D721Med (cell line): ENCODE measurements at regions not wholly inside any gene's neighbourhood (a gene's known extent, or its start where the extent isn't known, plus 50 kb on each side); places are given as distances from the start of the nearest gene placed in this dataset.

Experiments
- DNase-seq: peaks from one replicate; pipeline ENCODE4 v3.0.0; 2011; ENCODE audit warnings: low spot score; ENCODE audit not compliant: insufficient read length
- FAIRE-seq: peaks from 2 replicates; lab custom pipeline; 2011; peaks lifted over from hg19 to GRCh38; lab: Jason Lieb, UNC
- TF ChIP-seq, protein P1 (sequence below): IDR thresholded peaks from 2 replicates; pipeline ENCODE4 v1.5.1; 2012; ENCODE audit warnings: mild to moderate bottlenecking, control low read depth; ENCODE audit not compliant: insufficient read depth; ENCODE audit errors: missing control alignments

DNA sequence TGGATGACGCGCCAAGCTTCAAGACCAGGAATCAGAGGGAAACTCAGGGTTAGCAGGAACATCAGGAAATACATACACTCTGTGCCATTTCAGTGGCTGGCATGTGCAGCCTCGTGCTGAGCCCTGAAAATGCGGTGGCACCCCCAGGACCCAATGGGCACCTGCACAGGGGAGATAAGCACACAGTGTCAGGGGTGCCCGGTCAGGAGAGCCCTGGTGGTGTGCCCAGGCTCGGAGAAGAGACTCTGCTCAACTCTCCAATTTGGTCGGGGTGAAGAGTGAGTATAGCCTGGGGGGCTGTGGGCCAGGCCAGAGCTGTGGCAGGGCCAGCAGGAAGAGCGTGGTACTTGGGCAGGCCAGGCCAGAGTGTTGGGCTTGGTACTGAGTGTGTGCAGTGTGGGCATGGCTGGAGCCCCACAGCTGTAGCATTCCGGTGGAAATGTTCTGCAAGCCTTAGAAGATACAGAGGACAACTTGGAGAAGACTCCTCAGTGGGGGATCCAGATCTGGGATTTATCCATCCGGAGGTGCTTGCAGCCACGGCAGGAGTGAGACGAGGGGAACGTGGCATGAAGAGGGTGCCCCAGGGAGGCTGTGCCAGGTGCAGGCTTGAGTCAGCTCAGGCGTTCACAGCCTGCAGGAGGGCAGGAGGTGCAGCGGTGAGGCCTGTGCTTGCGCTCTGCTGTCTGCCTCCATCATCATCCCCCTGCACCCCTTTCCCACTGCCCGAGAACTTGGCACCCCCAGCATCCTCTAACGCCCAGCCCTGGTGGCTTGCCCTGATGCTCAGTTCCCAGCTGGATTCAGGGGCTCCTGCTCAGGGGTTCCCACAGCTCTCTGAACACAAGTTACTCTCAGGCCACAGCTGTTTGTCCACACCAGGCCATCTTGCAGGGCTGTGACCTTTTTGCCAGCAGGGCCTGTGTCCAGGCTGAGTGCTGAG lies 451.7 kb upstream of the HS6ST1 start:
- DNase-seq (no peak), FAIRE-seq (no peak)
- TF ChIP-seq, protein P1, sequence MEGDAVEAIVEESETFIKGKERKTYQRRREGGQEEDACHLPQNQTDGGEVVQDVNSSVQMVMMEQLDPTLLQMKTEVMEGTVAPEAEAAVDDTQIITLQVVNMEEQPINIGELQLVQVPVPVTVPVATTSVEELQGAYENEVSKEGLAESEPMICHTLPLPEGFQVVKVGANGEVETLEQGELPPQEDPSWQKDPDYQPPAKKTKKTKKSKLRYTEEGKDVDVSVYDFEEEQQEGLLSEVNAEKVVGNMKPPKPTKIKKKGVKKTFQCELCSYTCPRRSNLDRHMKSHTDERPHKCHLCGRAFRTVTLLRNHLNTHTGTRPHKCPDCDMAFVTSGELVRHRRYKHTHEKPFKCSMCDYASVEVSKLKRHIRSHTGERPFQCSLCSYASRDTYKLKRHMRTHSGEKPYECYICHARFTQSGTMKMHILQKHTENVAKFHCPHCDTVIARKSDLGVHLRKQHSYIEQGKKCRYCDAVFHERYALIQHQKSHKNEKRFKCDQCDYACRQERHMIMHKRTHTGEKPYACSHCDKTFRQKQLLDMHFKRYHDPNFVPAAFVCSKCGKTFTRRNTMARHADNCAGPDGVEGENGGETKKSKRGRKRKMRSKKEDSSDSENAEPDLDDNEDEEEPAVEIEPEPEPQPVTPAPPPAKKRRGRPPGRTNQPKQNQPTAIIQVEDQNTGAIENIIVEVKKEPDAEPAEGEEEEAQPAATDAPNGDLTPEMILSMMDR: no peak

DNA sequence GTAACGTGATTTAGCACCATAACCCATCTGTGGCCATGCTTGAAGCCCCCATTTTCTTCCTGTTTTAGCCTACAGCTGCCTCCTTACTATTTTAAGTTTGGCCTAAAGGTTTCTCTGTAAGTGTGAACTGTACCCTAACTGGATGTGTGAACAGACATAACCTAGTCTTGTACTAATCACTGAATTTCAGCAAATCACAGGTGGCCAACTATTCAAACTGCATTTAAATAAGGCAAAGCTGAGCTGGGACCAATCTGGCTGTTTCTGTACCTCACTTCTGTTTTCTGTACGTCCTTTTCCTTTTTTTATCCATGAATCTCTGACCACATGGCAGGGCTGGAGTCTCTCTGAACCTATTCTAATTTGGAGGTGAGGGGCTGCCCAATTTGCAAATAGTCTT lies 452.7 kb upstream of the HS6ST1 start:
- no peak for DNase-seq
- FAIRE-seq: no peak
- TF ChIP-seq, protein P1: no peak

DNA sequence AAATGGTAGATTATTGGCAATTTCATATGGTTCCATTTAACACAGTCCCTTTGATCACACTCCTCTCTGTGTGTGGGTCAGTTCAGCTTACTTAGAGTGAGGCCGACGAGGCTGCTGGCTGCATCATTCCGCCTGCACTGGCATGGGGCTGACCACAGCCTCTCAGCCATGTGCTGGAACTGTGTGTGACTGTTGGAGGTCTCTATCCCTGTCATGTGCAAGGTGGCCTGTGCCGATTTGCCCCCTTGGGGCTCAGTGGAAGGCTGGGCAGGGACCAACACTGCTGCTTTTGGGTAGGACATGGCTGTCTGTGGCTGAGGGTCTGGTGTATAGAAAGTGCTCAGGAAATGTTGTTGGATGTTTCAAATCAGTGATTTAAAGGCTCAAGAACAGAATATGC lies 454.0 kb upstream of the HS6ST1 start:
- DNase-seq (no peak), FAIRE-seq (no peak)
- TF ChIP-seq, protein P1: no peak

DNA sequence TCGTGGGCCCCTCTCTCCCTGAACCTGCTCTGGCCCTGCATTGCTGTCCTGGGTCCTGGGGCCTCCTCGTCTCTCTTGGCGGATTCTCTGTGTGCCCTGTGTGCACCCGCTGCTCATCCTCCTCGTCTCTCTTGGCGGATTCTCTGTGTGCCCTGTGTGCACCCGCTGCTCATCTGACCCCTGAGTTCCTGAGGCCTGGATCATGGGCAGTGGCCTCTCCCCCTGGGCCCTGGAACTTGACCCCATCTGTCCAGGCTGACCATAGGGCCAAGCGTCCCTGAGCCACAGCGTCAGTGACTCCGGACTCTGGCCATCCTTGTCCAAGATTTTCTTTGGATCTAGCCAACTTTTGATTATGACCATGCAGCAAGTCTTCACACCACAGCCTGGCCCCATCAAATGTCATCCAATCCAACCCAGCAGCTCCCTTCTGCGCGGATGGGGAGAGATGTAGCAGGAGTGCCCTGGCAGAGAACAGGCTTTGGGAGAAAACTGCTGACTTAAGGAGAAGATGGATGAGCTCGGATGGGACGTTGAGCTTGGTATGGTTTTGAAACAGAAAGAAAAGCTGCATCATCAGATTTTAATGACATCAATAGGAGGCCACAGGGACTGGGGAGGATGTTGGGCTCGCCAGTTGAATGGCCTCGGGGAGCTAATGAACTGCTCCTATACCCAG lies 455.1 kb upstream of the HS6ST1 start:
- FAIRE-seq (no peak), DNase-seq (no peak)
- TF ChIP-seq, protein P1: no peak

DNA sequence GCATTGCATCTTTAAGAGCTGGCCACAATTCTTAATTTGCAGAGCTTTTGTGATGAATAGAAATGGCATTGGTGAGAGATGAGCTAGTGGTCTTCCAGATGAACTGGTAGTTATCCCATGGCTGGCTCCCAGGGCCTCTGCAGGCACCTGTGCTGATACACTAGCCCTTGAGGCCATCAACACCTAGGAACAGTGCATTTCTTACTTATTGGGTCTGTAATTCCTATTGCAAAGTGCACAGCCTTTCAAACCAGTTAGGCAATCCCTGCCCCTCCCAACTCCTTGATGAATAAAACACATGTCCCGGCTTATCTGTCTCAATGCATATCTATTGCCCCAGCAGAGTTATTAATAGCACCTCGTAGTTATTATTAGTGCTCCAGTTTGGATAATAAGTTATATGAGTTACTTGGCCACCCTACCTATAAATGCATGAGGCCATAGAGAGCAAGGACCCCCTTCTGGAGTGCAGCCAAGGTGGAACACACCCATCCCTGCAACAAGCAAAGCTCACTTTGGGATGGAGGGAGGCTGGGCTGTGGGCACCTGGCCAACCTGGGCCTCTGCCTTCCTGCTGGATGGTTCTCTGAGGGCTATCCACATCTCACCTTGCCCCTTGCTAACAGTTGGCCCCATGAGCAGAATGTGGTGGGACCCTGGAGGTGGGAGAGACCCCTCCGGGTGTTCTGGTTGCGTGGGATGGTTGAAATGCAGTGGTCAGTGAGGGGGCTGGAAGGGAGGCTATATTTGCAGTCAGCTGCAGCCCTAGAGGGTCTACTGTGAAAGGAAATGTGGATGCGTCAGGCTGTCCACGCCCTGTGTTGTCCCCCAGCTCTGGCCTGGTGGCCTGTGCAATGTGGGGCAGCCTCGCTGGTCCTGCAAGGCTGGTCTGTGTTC lies 455.9 kb upstream of the HS6ST1 start:
- TF ChIP-seq, protein P1: no peak
- FAIRE-seq: no peak

DNA sequence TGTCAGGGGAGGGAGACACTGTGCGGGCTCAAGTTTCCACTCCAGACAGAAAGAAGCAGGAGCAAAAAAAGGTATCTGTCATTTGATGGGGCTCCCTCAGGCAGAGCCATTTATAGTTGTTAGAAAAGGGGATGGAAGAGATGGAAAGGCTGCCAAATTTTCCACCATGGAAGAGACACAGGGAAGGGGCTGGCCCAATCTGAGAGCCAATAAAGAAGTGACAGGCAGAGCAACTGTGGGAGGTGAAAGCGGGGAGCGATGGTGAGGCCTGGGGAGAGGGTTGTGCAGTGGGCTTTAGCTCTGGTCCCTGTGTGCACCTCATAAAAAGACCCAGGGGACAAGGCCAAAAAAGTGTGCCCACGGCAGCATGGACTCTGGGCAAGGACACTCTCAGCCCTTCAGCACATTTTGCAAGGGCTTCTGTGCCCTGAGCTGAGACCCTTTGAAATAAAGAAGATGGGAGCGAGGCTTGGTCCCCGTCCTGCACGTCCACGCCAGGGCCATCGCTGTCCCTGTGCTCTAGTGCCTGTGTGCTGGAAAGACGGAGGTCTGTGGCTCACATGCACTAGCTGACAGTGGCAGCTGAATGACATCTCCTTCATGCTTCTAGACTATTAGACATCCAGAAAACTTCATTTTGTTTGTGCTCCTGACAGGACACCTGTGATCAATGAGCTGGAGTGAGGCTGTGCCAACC lies 456.7 kb upstream of the HS6ST1 start:
- DNase-seq (no peak), FAIRE-seq (no peak)
- TF ChIP-seq, protein P1: no peak

More for the DNA sequence above, 455.9 kb upstream of the HS6ST1 start:
- no peak for DNase-seq
